ENCODE measurements at regions not wholly inside any gene's neighbourhood (a gene's known extent, or its start where the extent isn't known, plus 50 kb on each side); places are given as distances from the start of the nearest gene placed in this dataset.

GRCh38 chr4:125511715-125512114 is 197.0 kb downstream of the FAT4 start:
- 90% methylated on average over 3 of the region's 3 CpGs for WGBS (ENCODE audit: insufficient coverage)
- ATAC-seq (ENCODE audit: low read depth) (no peak), DNase-seq (no peak)
- Mint-ChIP-seq H3K27me3 (no peaks in the 10 kb centered on the region), H3K27ac (no peak overlapping the region), H3K4me3 (no peak overlapping the region), H3K4me1 (no peaks in the 10 kb centered on the region), H3K9me3 (ENCODE audit: insufficient read depth) (peaks cover 2% of the 10 kb centered on the region)
- H2AFZ ChIP-seq (ENCODE audit: insufficient read depth, low read depth, low read length, poor library complexity, severe bottlenecking) = no peak overlapping the region
- H3K79me2 ChIP-seq (ENCODE audit: control insufficient read depth, insufficient read depth, low read length) = no peaks in the 10 kb centered on the region
- H3K36me3 ChIP-seq (replicated peaks in 1 of 2; ENCODE audit: control extremely low read depth in 1 of 2, control insufficient read depth in 1 of 2, extremely low read depth in 1 of 2, insufficient read depth in 2 of 2, low read length in 1 of 2) = no peaks in the 10 kb centered on the region
- H4K20me1 ChIP-seq (ENCODE audit: control insufficient read depth, insufficient read depth, low read length, poor library complexity, severe bottlenecking) = no peaks in the 10 kb centered on the region
- no peak overlapping the region for H3K27ac ChIP-seq (ENCODE audit: low read length in 2 of 2)
- H3K4me2 ChIP-seq (replicated peaks; ENCODE audit: low read depth, low read length, poor library complexity, severe bottlenecking) = no peak overlapping the region
- H3K9ac ChIP-seq (ENCODE audit: low read length) = no peak overlapping the region
- TF ChIP-seq, protein P1, sequence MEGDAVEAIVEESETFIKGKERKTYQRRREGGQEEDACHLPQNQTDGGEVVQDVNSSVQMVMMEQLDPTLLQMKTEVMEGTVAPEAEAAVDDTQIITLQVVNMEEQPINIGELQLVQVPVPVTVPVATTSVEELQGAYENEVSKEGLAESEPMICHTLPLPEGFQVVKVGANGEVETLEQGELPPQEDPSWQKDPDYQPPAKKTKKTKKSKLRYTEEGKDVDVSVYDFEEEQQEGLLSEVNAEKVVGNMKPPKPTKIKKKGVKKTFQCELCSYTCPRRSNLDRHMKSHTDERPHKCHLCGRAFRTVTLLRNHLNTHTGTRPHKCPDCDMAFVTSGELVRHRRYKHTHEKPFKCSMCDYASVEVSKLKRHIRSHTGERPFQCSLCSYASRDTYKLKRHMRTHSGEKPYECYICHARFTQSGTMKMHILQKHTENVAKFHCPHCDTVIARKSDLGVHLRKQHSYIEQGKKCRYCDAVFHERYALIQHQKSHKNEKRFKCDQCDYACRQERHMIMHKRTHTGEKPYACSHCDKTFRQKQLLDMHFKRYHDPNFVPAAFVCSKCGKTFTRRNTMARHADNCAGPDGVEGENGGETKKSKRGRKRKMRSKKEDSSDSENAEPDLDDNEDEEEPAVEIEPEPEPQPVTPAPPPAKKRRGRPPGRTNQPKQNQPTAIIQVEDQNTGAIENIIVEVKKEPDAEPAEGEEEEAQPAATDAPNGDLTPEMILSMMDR (IDR thresholded peaks at IDR 0.05) = no peak
- no peak for TF ChIP-seq EZH2 (IDR thresholded peaks at IDR 0.05; ENCODE audit: borderline replicate concordance, insufficient read depth, low read depth, low read length, poor library complexity, severe bottlenecking)
- H3K4me1 ChIP-seq (ENCODE audit: control insufficient read depth in 2 of 2, insufficient read depth in 2 of 2, low read length in 2 of 2) = no peaks in the 10 kb centered on the region
- H3K27me3 ChIP-seq (replicated peaks in 1 of 4; ENCODE audit: control extremely low read depth in 1 of 4, control insufficient read depth in 3 of 4, insufficient read depth in 4 of 4, low read length in 3 of 4) = no peaks in the 10 kb centered on the region
- no peaks in the 10 kb centered on the region for H3K9me3 ChIP-seq (ENCODE audit: control extremely low read depth in 1 of 3, control insufficient read depth in 2 of 3, insufficient read depth in 1 of 3, low read length in 2 of 3)
- ChIA-PET POLR2A (no interaction called here), CTCF (no interaction called here)
- H3K4me3 ChIP-seq (ENCODE audit: control extremely low read depth in 1 of 5, extremely low read depth in 1 of 5, insufficient read depth in 1 of 5, low read depth in 2 of 5, low read length in 4 of 5) = no peak overlapping the region
- intact Hi-C loops (cut with micrococcal nuclease) = no loop called here

- Histone ChIP-seq H3K27ac (ENCODE audit: low read length in 2 of 2) (no peak overlapping the region), H3K79me2 (ENCODE audit: control insufficient read depth, insufficient read depth, low read length) (no peaks in the 10 kb centered on the region), H3K9ac (ENCODE audit: low read length) (no peak overlapping the region), H3K4me3 (ENCODE audit: control extremely low read depth in 1 of 5, extremely low read depth in 1 of 5, insufficient read depth in 1 of 5, low read depth in 2 of 5, low read length in 4 of 5) (no peak overlapping the region), H4K20me1 (ENCODE audit: control insufficient read depth, insufficient read depth, low read length, poor library complexity, severe bottlenecking) (no peaks in the 10 kb centered on the region), H2AFZ (ENCODE audit: insufficient read depth, low read depth, low read length, poor library complexity, severe bottlenecking) (no peak overlapping the region), H3K9me3 (ENCODE audit: control extremely low read depth in 1 of 3, control insufficient read depth in 2 of 3, insufficient read depth in 1 of 3, low read length in 2 of 3) (no peaks in the 10 kb centered on the region), H3K36me3 (replicated peaks in 1 of 2; ENCODE audit: control extremely low read depth in 1 of 2, control insufficient read depth in 1 of 2, extremely low read depth in 1 of 2, insufficient read depth in 2 of 2, low read length in 1 of 2) (no peaks in the 10 kb centered on the region), H3K4me1 (ENCODE audit: control insufficient read depth in 2 of 2, insufficient read depth in 2 of 2, low read length in 2 of 2) (no peaks in the 10 kb centered on the region), H3K27me3 (replicated peaks in 1 of 4; ENCODE audit: control extremely low read depth in 1 of 4, control insufficient read depth in 3 of 4, insufficient read depth in 4 of 4, low read length in 3 of 4) (no peaks in the 10 kb centered on the region), H3K4me2 (replicated peaks; ENCODE audit: low read depth, low read length, poor library complexity, severe bottlenecking) (no peak overlapping the region)
- intact Hi-C loops (cut with micrococcal nuclease) = no loop called here
- no peak for DNase-seq
- Mint-ChIP-seq H3K4me1 (no peaks in the 10 kb centered on the region), H3K27me3 (no peaks in the 10 kb centered on the region), H3K9me3 (ENCODE audit: insufficient read depth) (no peaks in the 10 kb centered on the region), H3K4me3 (no peak overlapping the region), H3K27ac (no peak overlapping the region)
- CTCF ChIA-PET = no interaction called here
- no peak for ATAC-seq (ENCODE audit: low read depth)
- no peak for TF ChIP-seq EZH2 (IDR thresholded peaks at IDR 0.05; ENCODE audit: borderline replicate concordance, insufficient read depth, low read depth, low read length, poor library complexity, severe bottlenecking)
- POLR2A ChIA-PET = no interaction called here
- no CpG with 5 or more reads among the region's 1 CpG for WGBS (ENCODE audit: insufficient coverage)
These were observed 200.3 kb downstream of the FAT4 start for GRCh38 chr4:125515016-125515415.

All from B cell (primary cell).